ENCODE measurements at regions not wholly inside any gene's neighbourhood (a gene's known extent, or its start where the extent isn't known, plus 50 kb on each side); places are given as distances from the start of the nearest gene placed in this dataset.
"Not testable (repeated sequence)": the region's sequence is repeated elsewhere in the genome, so short reads cannot be mapped to it uniquely, and the experiment has no call there.

DNA sequence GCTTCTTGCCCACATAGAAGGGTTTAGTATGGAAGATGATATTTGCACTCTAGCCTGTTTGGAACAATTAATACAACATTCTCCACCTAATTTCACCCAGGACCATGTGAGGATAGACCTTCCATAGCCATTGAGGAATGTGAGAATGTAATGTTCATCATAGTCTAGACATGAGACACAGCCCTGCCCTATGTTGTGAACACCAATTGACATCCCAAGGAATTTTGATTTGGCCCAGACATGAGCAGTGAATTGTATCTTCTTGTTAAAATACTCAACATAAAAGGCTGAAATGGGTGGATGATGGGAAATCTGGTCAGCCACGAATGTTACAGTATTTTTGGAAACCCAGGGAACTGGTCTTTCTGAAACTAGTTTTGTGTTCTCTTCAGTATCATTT lies 892.3 kb upstream of the CHORDC1 start:
- no peak for DNase-seq (ENCODE audit: low read depth in 4 of 4, low spot score in 3 of 4)

DNA sequence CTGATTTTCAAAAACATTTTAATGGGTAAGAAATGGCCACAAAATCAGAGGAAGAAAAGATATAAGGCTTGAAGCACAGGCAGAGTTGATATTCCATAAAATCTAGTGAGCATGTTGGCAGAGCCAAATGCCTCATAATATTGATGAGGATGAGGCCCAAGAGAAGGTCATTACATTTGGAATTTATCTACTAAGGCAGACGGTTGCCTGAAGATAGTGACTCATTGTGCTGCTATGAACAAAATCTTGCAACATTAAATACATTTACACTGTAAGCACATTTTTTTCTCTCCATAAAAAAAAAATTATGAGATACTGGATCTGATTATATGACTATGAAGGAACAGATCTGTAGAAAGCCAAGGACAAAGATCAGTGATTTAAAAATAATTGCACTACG lies 881.4 kb upstream of the CHORDC1 start:
- no peak for DNase-seq (ENCODE audit: low read depth in 4 of 4, low spot score in 3 of 4)

DNA sequence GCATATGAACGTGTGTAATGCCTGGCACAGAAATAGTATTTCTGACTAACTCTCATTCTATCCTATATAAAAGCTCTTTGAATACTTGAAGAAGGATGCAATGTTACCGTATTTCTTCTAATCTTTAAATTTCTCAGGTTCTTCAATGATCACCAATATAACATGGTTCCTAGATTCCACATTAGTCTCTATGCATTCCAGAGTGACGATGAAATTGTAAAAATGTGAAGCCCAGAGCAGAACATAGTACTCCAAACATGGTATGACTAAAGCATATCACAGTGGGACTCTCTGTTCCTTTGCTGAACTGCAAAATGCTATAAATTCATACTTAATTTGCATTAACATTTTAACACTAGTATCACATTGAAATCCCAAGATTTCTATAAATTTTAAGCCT lies 877.6 kb upstream of the CHORDC1 start:
- no peak for DNase-seq (ENCODE audit: low read depth in 4 of 4, low spot score in 3 of 4)

DNA sequence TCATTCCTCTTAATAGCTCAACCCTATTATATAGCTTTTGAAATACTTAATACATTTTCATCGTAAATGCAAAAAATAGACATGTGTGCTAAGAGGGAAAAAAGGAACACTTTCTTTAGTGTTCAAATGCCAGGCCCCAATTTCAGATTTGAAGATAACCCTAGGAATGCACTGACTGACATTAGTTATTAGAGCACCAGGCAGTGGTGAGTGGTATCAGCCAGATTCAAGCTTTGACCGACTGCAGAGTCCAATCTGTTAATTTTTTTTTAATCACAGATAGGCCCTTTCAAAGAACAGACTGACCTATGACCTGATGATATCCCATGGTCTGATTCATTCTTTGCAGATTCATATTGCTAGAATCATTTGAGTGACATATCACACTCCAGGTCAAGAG lies 874.2 kb upstream of the CHORDC1 start:
- no peak for DNase-seq (ENCODE audit: low read depth in 4 of 4, low spot score in 3 of 4)

DNA sequence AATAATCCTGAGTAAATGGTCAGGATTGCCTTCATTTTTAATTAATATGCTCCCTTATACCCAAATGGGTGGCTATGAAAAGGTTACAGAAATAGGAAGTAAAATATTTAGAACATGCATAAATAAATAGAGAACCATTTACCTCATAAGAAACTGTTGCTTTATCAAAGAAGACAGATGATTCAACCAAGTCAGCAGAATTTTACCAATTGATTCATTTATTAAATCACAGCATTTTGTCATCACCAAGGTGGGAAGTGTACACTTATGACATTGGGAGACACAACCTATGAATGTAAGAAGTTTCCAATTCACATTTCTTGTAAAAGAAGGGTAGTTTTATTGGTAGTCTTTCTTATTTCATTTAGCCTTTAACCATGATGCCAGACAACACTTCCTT lies 870.3 kb upstream of the CHORDC1 start:
- DNase-seq (ENCODE audit: low read depth in 4 of 4, low spot score in 3 of 4): no peak

DNA sequence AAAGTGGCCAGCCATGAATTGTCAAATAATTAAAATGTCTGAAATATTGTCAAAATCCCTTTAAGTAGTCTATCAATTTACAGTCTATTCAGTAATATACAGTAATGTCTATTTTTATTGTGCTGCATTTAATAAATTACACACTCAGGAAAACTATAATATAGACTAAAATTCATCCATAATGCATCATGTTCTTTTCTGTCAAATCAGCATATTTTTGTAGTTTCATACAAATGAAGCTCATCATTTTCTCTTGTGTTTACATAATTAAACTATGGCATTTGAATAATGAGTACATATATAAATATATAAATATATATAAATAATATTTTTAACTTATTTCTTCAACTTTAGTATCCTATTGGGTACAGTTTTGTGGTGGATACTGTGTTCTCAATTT lies 868.7 kb upstream of the CHORDC1 start:
- no peak for DNase-seq (ENCODE audit: low read depth in 4 of 4, low spot score in 3 of 4)

DNA sequence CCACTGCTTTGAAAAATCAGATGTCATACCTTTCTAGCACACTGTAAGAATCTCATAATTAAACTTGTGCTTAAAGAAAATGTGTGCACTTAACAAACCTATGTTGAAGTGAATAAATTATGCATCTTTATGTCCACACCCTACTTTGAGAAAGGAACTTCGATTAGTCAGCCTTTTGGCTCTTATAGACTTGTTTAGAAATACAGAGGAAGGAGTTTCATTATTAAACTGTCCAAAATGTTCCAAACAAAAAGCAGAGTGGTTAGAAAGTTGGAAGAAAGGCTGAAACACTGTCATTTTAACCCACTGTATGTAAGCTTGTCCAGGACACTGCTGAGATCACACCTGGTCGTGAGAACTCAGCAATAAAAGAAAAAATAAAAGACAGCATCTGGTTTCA lies 863.2 kb upstream of the CHORDC1 start:
- no peak for DNase-seq (ENCODE audit: low read depth in 4 of 4, low spot score in 3 of 4)

DNA sequence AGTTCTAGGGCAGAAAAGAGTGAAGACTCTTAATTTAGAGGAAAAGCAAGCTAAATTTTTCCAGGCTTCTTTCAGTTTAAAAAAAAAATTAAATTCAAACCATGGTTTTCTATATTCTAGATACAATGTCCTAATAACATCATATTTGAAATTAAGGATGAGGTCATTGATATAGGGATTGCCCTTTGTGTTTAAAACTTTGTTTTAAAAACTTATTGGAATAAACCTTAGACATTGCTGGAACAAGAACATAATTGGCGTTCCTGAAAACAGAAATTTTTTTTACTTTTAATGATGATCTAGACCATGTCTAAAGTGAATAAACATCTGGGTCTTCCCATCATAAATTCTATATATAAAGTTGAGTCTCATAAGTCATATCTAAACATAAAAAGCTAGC lies 859.4 kb upstream of the CHORDC1 start:
- DNase-seq (ENCODE audit: low read depth in 4 of 4, low spot score in 3 of 4): no peak

DNA sequence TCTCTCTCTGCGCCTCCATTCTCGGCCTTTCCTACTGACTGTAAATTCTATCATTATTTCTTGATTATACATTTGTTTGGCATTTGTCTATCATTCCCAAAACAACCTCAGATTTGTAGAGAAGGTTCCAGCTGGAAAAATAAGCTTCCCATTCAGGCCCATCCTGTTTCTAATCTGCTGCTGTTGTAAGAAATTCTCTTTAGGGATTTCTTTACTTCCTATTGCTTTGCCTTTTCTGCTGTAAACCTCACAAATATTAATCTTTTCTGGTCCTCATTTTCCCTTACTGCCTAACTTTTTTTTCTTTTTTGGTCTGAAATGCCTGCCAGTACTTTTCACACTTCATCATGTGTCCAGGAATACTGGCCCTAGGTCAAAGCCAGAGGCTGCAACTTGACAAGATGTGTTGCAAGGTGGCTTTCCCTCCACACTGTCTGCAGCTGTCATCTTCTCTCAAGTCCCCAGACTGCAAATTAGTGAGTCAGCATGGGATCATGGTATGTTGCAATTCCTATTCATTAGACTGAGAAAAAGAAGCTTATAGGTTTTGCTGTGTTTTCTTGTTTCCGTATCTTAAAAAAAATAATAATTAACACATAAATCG lies 858.7 kb upstream of the CHORDC1 start:
- no peak for DNase-seq (ENCODE audit: low read depth in 4 of 4, low spot score in 3 of 4)

DNA sequence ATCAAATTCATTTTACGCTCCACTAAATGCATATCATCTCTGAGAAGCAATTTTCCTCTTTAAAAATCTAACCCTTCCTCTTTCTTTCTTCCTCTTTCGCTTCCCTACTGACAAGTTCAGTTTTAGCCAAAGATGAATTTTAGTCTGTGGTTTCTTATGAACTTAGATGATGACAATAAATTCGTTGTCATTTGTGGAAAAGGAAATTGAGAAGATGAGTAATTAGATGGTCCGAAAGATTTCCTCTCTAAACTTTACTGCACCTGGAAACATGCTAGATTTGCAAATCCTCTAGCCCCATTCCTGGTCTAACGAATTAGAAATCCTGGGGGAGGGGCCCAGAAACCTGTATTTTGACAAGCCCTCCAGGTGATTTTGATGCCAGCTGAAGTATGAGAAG lies 855.4 kb upstream of the CHORDC1 start:
- DNase-seq (ENCODE audit: low read depth in 4 of 4, low spot score in 3 of 4): no peak

DNA sequence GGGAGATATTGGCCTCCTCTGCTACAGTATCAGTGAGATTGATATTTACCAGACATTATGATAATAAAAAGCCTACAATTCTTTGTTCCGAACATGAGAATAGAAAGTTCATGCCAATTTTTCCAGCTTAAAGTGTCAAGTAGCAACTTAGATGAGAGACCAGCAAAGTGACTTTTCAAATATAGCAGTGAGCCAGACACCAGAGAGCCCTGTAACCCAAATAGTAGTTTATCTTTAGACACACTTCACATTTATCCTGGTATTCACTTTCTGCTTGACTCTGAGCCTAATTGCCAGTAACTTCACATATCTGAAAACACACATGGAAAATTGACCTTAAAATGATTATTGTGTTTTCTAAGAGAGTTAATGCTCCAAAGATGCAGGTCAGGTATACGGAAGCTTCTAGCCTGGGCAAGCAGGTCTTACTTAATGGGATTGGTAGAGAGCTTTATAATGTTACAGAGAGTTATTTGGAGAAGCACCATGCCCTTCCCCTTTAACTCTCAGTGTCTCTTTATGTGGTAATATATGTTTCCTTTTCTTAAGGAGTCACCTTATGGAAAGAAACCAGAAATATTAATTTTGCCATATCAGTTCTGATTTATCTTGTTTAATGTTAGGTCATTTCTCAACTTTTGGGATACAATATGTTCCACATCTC lies 852.3 kb upstream of the CHORDC1 start:
- DNase-seq (ENCODE audit: low read depth in 4 of 4, low spot score in 3 of 4): no peak

DNA sequence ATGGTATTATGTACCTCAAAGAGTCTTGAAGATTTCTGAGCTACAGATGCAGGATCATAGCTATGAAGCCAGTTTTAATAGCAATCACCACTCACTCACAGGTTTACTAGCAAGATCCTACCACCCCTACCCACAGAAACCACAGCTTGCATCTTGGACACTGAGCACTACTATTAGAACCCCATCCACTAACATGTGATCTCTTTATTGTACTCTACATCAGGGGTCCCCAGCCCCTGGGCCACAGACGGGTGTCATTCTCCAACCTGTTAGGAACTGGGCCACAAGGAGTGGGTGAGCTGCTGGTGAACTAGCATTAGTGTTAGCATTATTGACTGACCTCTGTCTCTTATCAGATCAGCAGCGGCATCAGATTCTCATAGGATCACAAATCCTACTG lies 844.8 kb upstream of the CHORDC1 start:
- DNase-seq (ENCODE audit: low read depth in 4 of 4, low spot score in 3 of 4): no peak

DNA sequence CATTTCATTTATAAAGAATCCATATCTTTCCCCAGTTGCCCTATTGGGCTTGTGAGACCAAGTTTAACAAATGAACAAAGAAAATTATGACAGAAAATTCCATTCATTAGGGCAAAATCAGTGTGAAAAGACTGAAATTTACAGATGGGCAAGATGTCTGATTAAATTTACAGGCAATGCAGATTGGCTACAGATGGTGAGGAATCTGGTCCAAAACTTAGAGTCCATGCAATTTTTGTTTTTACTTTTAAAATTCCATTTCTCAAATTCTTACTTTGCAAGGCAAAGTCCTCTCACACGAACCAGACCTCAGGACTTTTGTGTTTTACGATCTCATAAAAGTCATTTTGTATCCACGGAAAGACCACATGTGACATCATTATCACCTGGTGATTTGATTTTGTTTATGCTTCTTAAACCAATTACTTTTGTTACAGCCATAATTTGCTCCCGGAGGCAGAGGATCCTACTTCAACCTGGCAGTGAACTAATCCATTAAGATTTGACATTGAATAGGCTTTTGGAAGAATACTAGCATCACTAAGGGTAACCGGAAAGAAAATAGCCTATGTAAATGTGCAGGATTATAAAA lies 843.7 kb upstream of the CHORDC1 start:
- DNase-seq (ENCODE audit: low read depth in 4 of 4, low spot score in 3 of 4): no peak

DNA sequence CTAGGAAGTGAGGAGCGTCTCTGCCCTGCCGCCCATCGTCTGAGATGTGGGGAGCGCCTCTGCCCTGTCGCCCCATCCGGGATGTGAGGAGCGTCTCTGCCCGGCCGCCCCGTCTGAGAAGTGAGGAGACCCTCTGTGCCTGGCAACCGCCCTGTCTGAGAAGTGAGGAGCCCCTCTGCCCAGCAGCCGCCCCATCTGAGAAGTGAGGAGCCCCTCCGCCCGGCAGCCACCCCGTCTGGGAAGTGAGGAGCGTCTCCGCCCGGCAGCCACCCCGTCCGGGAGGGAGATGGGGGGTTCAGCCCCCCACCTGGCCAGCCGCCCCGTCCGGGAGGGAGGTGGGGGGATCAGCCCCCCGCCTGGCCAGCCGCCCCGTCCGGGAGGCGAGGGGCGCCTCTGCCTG lies 840.5 kb upstream of the CHORDC1 start:
- not testable (repeated sequence) for DNase-seq (ENCODE audit: low read depth in 4 of 4, low spot score in 3 of 4)

DNA sequence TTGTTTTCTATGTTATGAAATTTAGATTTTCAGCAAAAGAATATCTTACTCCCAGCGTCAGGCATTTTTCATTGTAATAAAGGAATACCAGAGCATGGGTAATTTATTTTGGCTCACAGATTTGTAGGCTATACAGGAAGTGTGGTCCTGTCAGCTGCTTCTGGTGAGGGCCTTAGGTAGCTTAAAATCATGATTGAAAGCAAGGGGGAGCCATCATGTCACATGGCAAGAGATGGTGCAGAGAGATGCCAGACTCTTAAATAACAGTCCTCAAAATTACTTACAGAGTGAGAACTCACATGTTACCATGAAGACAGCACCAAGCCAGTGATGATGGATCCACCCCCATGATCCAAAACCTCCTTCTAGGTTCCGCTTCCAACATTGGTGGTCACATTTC lies 825.0 kb upstream of the CHORDC1 start:
- DNase-seq (ENCODE audit: low read depth in 4 of 4, low spot score in 3 of 4): no peak

DNA sequence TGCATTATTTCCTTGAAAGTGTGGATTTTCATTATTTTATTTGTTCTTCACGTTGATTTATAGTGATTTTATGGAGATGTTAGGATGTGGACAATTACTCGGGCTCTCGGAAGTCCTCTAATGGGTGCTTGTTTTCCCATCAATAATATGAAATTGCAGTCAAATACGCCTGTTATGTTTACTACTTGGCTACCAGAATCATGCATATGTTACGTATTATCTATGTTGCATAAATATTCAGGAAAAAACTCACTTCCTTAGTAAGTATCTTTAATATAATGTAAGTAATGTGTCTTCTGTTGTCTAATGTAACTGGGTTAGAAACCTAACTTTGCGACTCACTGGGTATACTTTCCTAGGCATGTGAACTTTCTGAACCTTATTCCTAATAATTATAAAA lies 823.4 kb upstream of the CHORDC1 start:
- DNase-seq (ENCODE audit: low read depth in 4 of 4, low spot score in 3 of 4): no peak

DNA sequence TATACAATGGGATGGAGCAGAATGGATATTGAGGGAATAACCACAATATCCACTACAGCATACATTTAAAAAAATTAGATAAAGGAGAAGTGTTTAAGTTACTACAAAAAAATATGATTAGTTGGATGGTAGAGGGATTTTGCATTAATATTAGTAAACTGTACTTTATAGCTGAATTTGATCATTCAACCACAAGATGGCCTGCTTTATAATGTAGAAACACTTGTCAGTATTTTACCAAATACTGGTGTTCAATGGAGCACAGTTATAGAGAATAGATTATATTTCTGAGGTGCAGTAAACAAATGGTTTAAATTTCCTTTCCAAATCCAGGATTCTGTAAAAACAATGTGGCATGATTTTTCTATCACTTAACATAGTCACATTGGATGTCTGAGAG lies 818.8 kb upstream of the CHORDC1 start:
- DNase-seq (ENCODE audit: low read depth in 4 of 4, low spot score in 3 of 4): no peak

DNA sequence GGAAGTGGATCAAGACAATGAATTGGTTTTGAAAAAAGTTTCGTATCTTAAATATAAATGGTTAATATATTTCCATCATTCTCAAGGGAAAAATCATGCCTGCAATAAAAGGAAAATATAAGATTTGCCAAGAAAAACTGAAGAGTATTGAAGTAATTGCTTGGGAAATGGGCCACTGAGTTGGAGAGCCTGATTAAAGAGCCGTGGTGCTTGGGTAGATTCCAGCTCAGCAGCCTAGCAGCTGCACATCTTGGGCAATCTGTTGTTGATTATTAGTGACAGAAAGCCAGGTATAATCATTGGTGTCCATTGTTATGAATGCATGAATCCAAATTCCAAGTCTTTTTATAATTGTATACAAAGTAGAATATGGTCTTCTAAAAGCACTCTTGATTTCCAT lies 800.9 kb upstream of the CHORDC1 start:
- no peak for DNase-seq (ENCODE audit: low read depth in 4 of 4, low spot score in 3 of 4)

DNA sequence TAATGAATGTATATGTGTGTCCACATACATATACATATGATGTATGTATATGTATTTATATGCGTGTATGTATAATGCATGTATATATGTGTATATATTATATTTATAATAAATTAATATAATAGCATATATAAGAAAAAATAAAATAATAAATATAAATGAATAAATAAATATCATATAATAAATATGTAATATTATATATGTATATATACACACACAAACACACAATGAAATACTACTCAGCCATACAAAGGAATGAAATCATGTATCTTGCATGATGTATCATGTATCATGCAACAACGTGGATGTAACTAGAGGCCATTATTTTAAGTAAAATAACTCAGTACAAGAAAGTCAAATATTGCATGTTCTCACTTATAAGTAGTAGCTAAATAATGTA lies 788.7 kb upstream of the CHORDC1 start:
- DNase-seq (ENCODE audit: low read depth in 4 of 4, low spot score in 3 of 4): no peak

DNA sequence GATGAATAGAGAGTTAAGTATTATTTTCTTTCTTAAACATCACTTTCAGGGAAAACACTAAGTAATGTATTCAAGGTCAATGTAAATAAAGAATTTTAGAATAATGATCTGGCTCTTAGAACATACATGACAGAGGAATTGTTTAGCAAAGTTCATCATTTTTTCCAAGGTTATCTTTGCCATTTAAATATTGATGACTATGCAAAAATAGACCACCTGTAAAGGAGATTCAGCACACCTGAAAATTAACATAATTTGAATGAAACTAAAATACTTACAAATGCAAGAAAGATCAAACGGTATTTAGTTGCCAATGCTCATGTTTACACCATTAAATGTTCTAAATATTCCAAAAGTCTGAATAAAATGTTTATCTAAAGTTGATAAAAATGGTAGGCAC lies 782.6 kb upstream of the CHORDC1 start:
- DNase-seq (ENCODE audit: low read depth in 4 of 4, low spot score in 3 of 4): no peak

DNA sequence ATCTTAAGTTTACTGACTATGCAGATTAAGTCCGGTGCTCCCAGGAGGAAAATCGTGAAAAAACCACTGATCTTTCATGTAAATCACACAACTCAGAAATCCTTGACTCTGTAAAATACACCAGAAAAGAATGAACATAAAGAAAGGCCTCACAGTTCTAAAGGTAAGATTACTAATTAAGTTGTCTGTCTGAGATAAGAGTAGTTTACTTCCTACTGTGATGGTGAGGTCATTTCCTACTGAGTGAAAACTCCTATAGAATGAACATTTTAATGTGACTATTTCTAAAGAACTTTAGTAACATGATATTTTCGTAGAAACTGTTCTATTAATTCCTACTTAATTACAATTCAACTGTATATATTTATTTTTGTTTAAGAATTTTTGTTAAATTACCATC lies 774.4 kb upstream of the CHORDC1 start:
- DNase-seq (ENCODE audit: low read depth in 4 of 4, low spot score in 3 of 4): no peak

DNA sequence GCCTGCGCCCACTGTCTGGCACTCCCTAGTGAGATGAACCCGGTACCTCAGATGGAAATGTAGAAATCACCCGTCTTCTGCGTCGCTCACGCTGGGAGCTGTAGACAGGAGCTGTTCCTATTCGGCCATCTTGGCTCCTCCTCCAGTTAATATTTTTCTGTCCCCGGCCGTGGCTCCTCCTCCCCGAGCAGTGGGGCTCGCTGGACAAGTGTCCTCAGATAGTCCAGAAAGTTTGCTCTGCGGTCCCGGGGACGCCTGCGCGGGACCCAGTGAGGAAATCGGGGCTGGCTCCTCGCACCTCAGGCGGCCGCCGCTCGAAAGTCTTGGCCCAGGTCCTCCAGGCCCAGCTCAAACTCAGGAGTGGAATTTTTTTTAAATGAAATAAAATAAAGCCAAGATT lies 749.3 kb upstream of the CHORDC1 start:
- not testable (repeated sequence) for DNase-seq (ENCODE audit: low read depth in 4 of 4, low spot score in 3 of 4)

DNA sequence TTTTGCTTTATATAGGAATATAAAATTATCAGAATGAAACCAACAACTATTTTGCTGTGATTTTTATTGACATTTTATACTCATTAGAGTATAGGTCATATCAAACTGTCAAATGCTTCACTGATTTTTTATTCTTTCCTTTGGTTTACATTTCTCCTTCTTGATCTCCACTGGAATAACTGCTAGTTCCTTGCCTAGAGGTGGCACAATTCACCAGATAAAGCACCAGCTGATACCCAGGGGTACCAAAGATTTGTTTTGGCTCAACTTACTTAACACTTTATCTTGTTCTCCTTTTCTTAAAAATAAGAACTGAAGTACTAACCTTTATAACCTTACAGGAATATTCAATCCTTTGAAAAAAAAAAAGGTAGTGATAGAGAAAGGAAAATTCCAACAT lies 725.1 kb upstream of the CHORDC1 start:
- DNase-seq (ENCODE audit: low read depth in 4 of 4, low spot score in 3 of 4): no peak

Measured in left renal pelvis (tissue), 4 donors.